Osteocyte (in vitro differentiated cells): ENCODE measurements at regions not wholly inside any gene's neighbourhood (a gene's known extent, or its start where the extent isn't known, plus 50 kb on each side); places are given as distances from the start of the nearest gene placed in this dataset.

Source experiments
- DNase-seq: peaks from one replicate; pipeline ENCODE4 v3.0.0; 2021; ENCODE audit warnings: mixed read lengths; ENCODE audit not compliant: unreplicated experiment; ENCODE audit errors: extremely low spot score
- H3K27ac Mint-ChIP-seq: one replicate; pipeline ENCODE4 v1.8.0; 2021; ENCODE audit warnings: mild to moderate bottlenecking, mixed read lengths; ENCODE audit not compliant: unreplicated experiment
- H3K27me3 Mint-ChIP-seq: one replicate; pipeline ENCODE4 v1.8.0; 2021; ENCODE audit warnings: mixed read lengths; ENCODE audit not compliant: unreplicated experiment
- H3K36me3 Mint-ChIP-seq: one replicate; pipeline ENCODE4 v1.8.0; 2021; ENCODE audit warnings: mixed read lengths; ENCODE audit not compliant: unreplicated experiment
- H3K4me1 Mint-ChIP-seq: one replicate; pipeline ENCODE4 v1.8.0; 2021; ENCODE audit warnings: mixed read lengths; ENCODE audit not compliant: unreplicated experiment
- H3K4me3 Mint-ChIP-seq: one replicate; pipeline ENCODE4 v1.8.0; 2021; ENCODE audit warnings: mild to moderate bottlenecking, moderate library complexity, mixed read lengths; ENCODE audit not compliant: unreplicated experiment
- H3K9me3 Mint-ChIP-seq: one replicate; pipeline ENCODE4 v1.8.0; 2021; ENCODE audit warnings: mixed read lengths; ENCODE audit not compliant: unreplicated experiment
- CTCF ChIP-seq: fragments of 200-600 bp; sonication (generic); IDR thresholded peaks from 2 replicates; pipeline ENCODE4 v1.5.0; 2021; ENCODE audit warnings: antibody characterized with exemption, mild to moderate bottlenecking, moderate library complexity

DNA sequence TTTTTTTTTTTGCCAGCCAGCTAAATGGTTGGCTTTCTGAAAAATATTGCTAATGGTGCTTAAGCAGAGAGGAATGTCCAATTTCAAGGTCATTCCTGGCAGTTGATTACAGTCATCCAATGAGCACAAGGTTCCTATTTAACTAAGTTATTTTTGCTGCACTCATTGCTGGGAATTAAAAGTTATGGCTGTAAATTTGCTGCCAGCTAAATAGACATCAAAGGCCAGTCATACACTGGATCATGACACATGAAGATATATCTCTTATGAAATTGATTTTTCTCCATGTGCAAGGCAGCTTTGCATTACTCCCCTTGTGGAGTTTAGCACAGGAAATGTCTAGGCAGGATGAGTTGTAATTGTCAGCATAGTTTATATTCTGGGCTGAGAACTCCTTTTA is 1898.4 kb upstream of the CELF4 start:
- no peak for DNase-seq
- Mint-ChIP-seq H3K27me3 (no peaks in the 10 kb centered on the region), H3K36me3 (no peaks in the 10 kb centered on the region), H3K9me3 (peaks cover 3% of the 10 kb centered on the region), H3K27ac (no peak overlapping the region), H3K4me1 (peaks cover 2% of the 10 kb centered on the region), H3K4me3 (no peak overlapping the region)
- no peak for TF ChIP-seq CTCF

- DNase-seq = no peak
- Mint-ChIP-seq H3K27ac (no peak overlapping the region), H3K4me1 (peaks cover 2% of the 10 kb centered on the region), H3K4me3 (no peak overlapping the region), H3K36me3 (no peaks in the 10 kb centered on the region), H3K27me3 (no peaks in the 10 kb centered on the region), H3K9me3 (peaks cover 3% of the 10 kb centered on the region)
- no peak for TF ChIP-seq CTCF
These were observed 1896.8 kb upstream of the CELF4 start for GRCh38 chr18:39462436-39462835.

GRCh38 chr18:39460136-39460535 is 1894.5 kb upstream of the CELF4 start:
- Mint-ChIP-seq H3K27ac (no peak overlapping the region), H3K4me3 (no peak overlapping the region), H3K9me3 (peaks cover 3% of the 10 kb centered on the region), H3K27me3 (no peaks in the 10 kb centered on the region), H3K4me1 (peaks cover 4% of the 10 kb centered on the region), H3K36me3 (no peaks in the 10 kb centered on the region)
- DNase-seq = no peak
- no peak for TF ChIP-seq CTCF

GRCh38 chr18:39455285-39455684 is 1889.7 kb upstream of the CELF4 start:
- no peak for TF ChIP-seq CTCF
- H3K4me3 Mint-ChIP-seq = no peak overlapping the region
- H3K36me3 Mint-ChIP-seq = no peaks in the 10 kb centered on the region
- H3K9me3 Mint-ChIP-seq = no peaks in the 10 kb centered on the region
- no peaks in the 10 kb centered on the region for H3K27me3 Mint-ChIP-seq
- DNase-seq = no peak
- peaks cover 17% of the 10 kb centered on the region for H3K4me1 Mint-ChIP-seq
- H3K27ac Mint-ChIP-seq = no peak overlapping the region

DNA sequence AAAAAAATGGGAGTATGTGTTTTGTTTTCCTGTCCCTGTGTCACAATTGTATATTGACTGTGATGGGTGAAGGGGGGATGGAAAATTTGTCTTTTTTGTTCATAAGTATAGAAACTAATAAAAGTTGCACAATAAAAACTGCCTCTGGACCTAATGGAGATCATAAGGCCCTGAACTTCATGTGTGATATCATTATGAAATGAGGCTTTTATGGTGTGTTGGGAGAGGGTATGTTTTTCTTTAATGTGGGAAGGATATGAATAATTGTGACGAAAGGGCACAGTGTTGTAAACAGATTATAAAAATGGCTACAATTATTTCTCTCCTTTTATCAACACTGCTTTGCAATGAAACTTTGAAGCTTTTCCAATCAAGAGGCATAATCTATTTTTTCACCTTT is 1889.3 kb upstream of the CELF4 start:
- Mint-ChIP-seq H3K27me3 (no peaks in the 10 kb centered on the region), H3K4me1 (peaks cover 17% of the 10 kb centered on the region), H3K9me3 (no peaks in the 10 kb centered on the region), H3K27ac (no peak overlapping the region), H3K4me3 (no peak overlapping the region), H3K36me3 (no peaks in the 10 kb centered on the region)
- no peak for DNase-seq
- TF ChIP-seq CTCF = no peak
